Fibroblast of lung (primary cell): ENCODE measurements at regions not wholly inside any gene's neighbourhood (a gene's known extent, or its start where the extent isn't known, plus 50 kb on each side); places are given as distances from the start of the nearest gene placed in this dataset.

Experiments used
- DNase-seq, 2 donors: peaks; one replicate each; pipeline versions ENCODE4 v3.0.0 to v3.0.0-alpha.2; 2010; ENCODE audit warnings: low read depth in 2 of 2
- H2AFZ ChIP-seq: 2 replicates; pipeline ENCODE4 v1.5.1; 2012; ENCODE audit warnings: low read length, control low read depth, inconsistent platforms
- H3K27ac ChIP-seq: 2 replicates; pipeline ENCODE4 v1.5.1; 2011; ENCODE audit warnings: low read length, control low read depth; ENCODE audit not compliant: insufficient read depth
- H3K27me3 ChIP-seq: 2 replicates; pipeline ENCODE4 v1.5.1; 2011; ENCODE audit warnings: mild to moderate bottlenecking, low read length; ENCODE audit not compliant: control insufficient read depth, insufficient read depth
- H3K36me3 ChIP-seq: 2 replicates; pipeline ENCODE4 v1.5.1; 2011; ENCODE audit warnings: low read length; ENCODE audit not compliant: control insufficient read depth, insufficient read depth
- H3K4me1 ChIP-seq: 2 replicates; pipeline ENCODE4 v1.5.1; 2011; ENCODE audit warnings: low read length; ENCODE audit not compliant: control insufficient read depth, insufficient read depth; ENCODE audit errors: extremely low read depth
- H3K4me2 ChIP-seq: 2 replicates; pipeline ENCODE4 v1.5.1; 2011; ENCODE audit warnings: low read length, control low read depth; ENCODE audit not compliant: insufficient read depth; ENCODE audit errors: extremely low read depth
- H3K4me3 ChIP-seq, 4 experiments: fragments of 200-600 bp in 1 of 4; sonication (generic) in 1 of 4; replicated peaks in 1 of 4; 2 replicates each; pipeline ENCODE4 v1.5.1; 2011 to 2016; ENCODE audit warnings: low read length in 4 of 4, low read depth in 3 of 4, mild to moderate bottlenecking in 3 of 4, control low read depth in 2 of 4, inconsistent platforms in 1 of 4, mixed read lengths in 1 of 4; ENCODE audit not compliant: insufficient read depth in 1 of 4; ENCODE audit errors: control extremely low read depth in 1 of 4
- H3K79me2 ChIP-seq: 2 replicates; pipeline ENCODE4 v1.5.1; 2012; ENCODE audit warnings: mild to moderate bottlenecking, low read length, inconsistent platforms; ENCODE audit not compliant: control insufficient read depth, insufficient read depth
- H3K9ac ChIP-seq: 2 replicates; pipeline ENCODE4 v1.5.1; 2011; ENCODE audit warnings: mild to moderate bottlenecking, low read length, control low read depth; ENCODE audit not compliant: insufficient read depth
- H3K9me3 ChIP-seq: 2 replicates; pipeline ENCODE4 v1.5.1; 2012; ENCODE audit warnings: low read depth, low read length; ENCODE audit not compliant: control insufficient read depth, insufficient read depth
- H4K20me1 ChIP-seq: 2 replicates; pipeline ENCODE4 v1.5.1; 2011; ENCODE audit warnings: low read length; ENCODE audit not compliant: control insufficient read depth, insufficient read depth; ENCODE audit errors: extremely low read depth
- CTCF ChIP-seq, 2 donors: IDR thresholded peaks in 1 of 2; conservative IDR thresholded peaks in 1 of 2; 1 replicate in 1 of 2; 2 replicates in 1 of 2; pipeline ENCODE4 v1.5.1; 2011 to 2012; ENCODE audit warnings: low read length in 2 of 2, control low read depth in 1 of 2, inconsistent platforms in 1 of 2, low read depth in 1 of 2, mild to moderate bottlenecking in 1 of 2
- EZH2 ChIP-seq: IDR thresholded peaks from 2 replicates; pipeline ENCODE4 v1.5.1; 2012; ENCODE audit warnings: low read length, control low read depth, mild to moderate bottlenecking; ENCODE audit errors: missing control alignments

- H3K4me3 ChIP-seq, result no peak overlapping the region
- H4K20me1 ChIP-seq, result no peaks in the 10 kb centered on the region
- H3K9me3 ChIP-seq, result no peaks in the 10 kb centered on the region
- H3K27me3 ChIP-seq, result no peaks in the 10 kb centered on the region
- TF ChIP-seq CTCF (conservative IDR thresholded peaks at IDR 0.05 in 1 of 2, IDR thresholded peaks at IDR 0.05 in 1 of 2; ENCODE audit: low read depth in 1 of 2, low read length in 2 of 2) (no peak), EZH2 (no peak)
- no peak overlapping the region for H3K9ac ChIP-seq
- H3K4me2 ChIP-seq, result no peak overlapping the region
- no peaks in the 10 kb centered on the region for H3K4me1 ChIP-seq
- no peak overlapping the region for H2AFZ ChIP-seq
- no peaks in the 10 kb centered on the region for H3K79me2 ChIP-seq
- no peak overlapping the region for H3K27ac ChIP-seq
- DNase-seq, result no peak
- no peaks in the 10 kb centered on the region for H3K36me3 ChIP-seq
These were observed 777.6 kb upstream of the HS3ST5 start for GRCh38 chr6:115120391-115120790.

- DNase-seq, result peak in 1 of 2 donors; percentile 15
- no peak overlapping the region for H3K4me2 ChIP-seq
- H3K9ac ChIP-seq, result no peak overlapping the region
- H3K79me2 ChIP-seq, result no peaks in the 10 kb centered on the region
- TF ChIP-seq EZH2, result no peak
- no peak for TF ChIP-seq CTCF (conservative IDR thresholded peaks at IDR 0.05 in 1 of 2, IDR thresholded peaks at IDR 0.05 in 1 of 2; ENCODE audit: low read depth in 1 of 2, low read length in 2 of 2)
- H3K27me3 ChIP-seq, result no peaks in the 10 kb centered on the region
- no peaks in the 10 kb centered on the region for H4K20me1 ChIP-seq
- no peak overlapping the region for H2AFZ ChIP-seq
- no peaks in the 10 kb centered on the region for H3K4me1 ChIP-seq
- H3K4me3 ChIP-seq, result no peak overlapping the region
- no peaks in the 10 kb centered on the region for H3K9me3 ChIP-seq
- no peak overlapping the region for H3K27ac ChIP-seq
- no peaks in the 10 kb centered on the region for H3K36me3 ChIP-seq
These were observed 748.6 kb upstream of the HS3ST5 start for GRCh38 chr6:115091461-115091860.

- Histone ChIP-seq H3K79me2 (no peaks in the 10 kb centered on the region), H3K9me3 (no peaks in the 10 kb centered on the region), H2AFZ (no peak overlapping the region), H3K36me3 (no peaks in the 10 kb centered on the region), H3K4me2 (no peak overlapping the region), H4K20me1 (no peaks in the 10 kb centered on the region), H3K27ac (no peak overlapping the region), H3K4me3 (no peak overlapping the region), H3K9ac (no peak overlapping the region), H3K27me3 (no peaks in the 10 kb centered on the region), H3K4me1 (no peaks in the 10 kb centered on the region)
- DNase-seq, result no peak
- TF ChIP-seq EZH2, result no peak
- TF ChIP-seq CTCF (conservative IDR thresholded peaks at IDR 0.05 in 1 of 2, IDR thresholded peaks at IDR 0.05 in 1 of 2; ENCODE audit: low read depth in 1 of 2, low read length in 2 of 2), result no peak
These were observed 735.7 kb upstream of the HS3ST5 start for GRCh38 chr6:115078555-115078954.
